SU-DHL-6 (cell line): ENCODE measurements at regions not wholly inside any gene's neighbourhood (a gene's known extent, or its start where the extent isn't known, plus 50 kb on each side); places are given as distances from the start of the nearest gene placed in this dataset.
A peak's percentile ranks its signal among the peaks of the same experiment; 100 is the strongest.

Experiments
- H2AFZ ChIP-seq: fragments of 200-600 bp; sonication (generic); 2 replicates; pipeline ENCODE4 v1.6.1; 2014; ENCODE audit warnings: low read depth, mild to moderate bottlenecking, moderate library complexity, mixed read lengths, antibody characterized with exemption, low read length; ENCODE audit not compliant: severe bottlenecking
- H3F3A ChIP-seq: fragments of 200-600 bp; shearing (Covaris generic); 2 replicates; pipeline ENCODE4 v1.6.0; 2016; ENCODE audit warnings: antibody characterized with exemption, mild to moderate bottlenecking; ENCODE audit not compliant: insufficient read depth
- H3K27ac ChIP-seq: fragments of 200-600 bp; sonication (generic); 2 replicates; pipeline ENCODE4 v1.5.1; 2016; ENCODE audit warnings: low read depth, mild to moderate bottlenecking, low read length, moderate library complexity, mixed read lengths
- H3K27me3 ChIP-seq: fragments of 200-600 bp; sonication (generic), shearing (Covaris generic); 2 replicates; pipeline ENCODE4 v1.6.0; 2014; ENCODE audit warnings: mild to moderate bottlenecking, low read length
- H3K36me3 ChIP-seq: fragments of 200-600 bp; sonication (generic); 2 replicates; pipeline ENCODE4 v1.6.1; 2014; ENCODE audit warnings: mild to moderate bottlenecking, low read length, mixed read lengths
- H3K4me2 ChIP-seq: fragments of 300-600, 200-600 bp; shearing (Covaris generic), sonication (generic); 2 replicates; pipeline ENCODE4 v1.6.0; 2014; ENCODE audit warnings: low read length, low read depth, mild to moderate bottlenecking; ENCODE audit not compliant: poor library complexity, severe bottlenecking
- H3K4me3 ChIP-seq: fragments of 200-600 bp; sonication (generic); 2 replicates; pipeline ENCODE4 v1.5.1; 2014; ENCODE audit warnings: antibody characterized with exemption, low read length, mild to moderate bottlenecking, mixed read lengths; ENCODE audit not compliant: insufficient read depth, poor library complexity, severe bottlenecking
- H3K79me2 ChIP-seq: fragments of 200-600 bp; sonication (generic); 2 replicates; pipeline ENCODE4 v1.6.1; 2014; ENCODE audit warnings: mild to moderate bottlenecking, low read length, moderate library complexity; ENCODE audit not compliant: insufficient read depth
- H3K9ac ChIP-seq: fragments of 200-600 bp; sonication (generic); 2 replicates; pipeline ENCODE4 v1.7.0; 2014; ENCODE audit warnings: mild to moderate bottlenecking, low read length
- H3K9me2 ChIP-seq: fragments of 200-600 bp; sonication (generic); replicated peaks from 2 replicates; pipeline ENCODE4 v1.6.1; 2014; ENCODE audit warnings: low read length; ENCODE audit not compliant: insufficient read depth
- H3K9me3 ChIP-seq: fragments of 200-600 bp; sonication (generic); 2 replicates; pipeline ENCODE4 v1.6.1; 2014; ENCODE audit warnings: low read length, mixed read lengths; ENCODE audit not compliant: insufficient read depth
- H4K20me1 ChIP-seq: fragments of 200-600 bp; sonication (generic); 2 replicates; pipeline ENCODE4 v1.6.1; 2014; ENCODE audit warnings: low read depth, mild to moderate bottlenecking, antibody characterized with exemption, low read length, moderate library complexity, mixed read lengths
- EZH2phosphoT487 ChIP-seq: fragments of 200-600 bp; sonication (generic), shearing (Covaris generic); conservative IDR thresholded peaks from 2 replicates; pipeline ENCODE4 v1.6.1; 2018; ENCODE audit warnings: mild to moderate bottlenecking, antibody characterized with exemption, low read length, moderate library complexity, mixed read lengths
- TF ChIP-seq, protein P1 (sequence below): fragments of 200-600 bp; sonication (generic); IDR thresholded peaks from one replicate; pipeline ENCODE4 v1.5.1; 2017; ENCODE audit warnings: antibody characterized with exemption, mild to moderate bottlenecking, low read length, moderate library complexity; ENCODE audit not compliant: insufficient read depth, poor library complexity, severe bottlenecking

DNA sequence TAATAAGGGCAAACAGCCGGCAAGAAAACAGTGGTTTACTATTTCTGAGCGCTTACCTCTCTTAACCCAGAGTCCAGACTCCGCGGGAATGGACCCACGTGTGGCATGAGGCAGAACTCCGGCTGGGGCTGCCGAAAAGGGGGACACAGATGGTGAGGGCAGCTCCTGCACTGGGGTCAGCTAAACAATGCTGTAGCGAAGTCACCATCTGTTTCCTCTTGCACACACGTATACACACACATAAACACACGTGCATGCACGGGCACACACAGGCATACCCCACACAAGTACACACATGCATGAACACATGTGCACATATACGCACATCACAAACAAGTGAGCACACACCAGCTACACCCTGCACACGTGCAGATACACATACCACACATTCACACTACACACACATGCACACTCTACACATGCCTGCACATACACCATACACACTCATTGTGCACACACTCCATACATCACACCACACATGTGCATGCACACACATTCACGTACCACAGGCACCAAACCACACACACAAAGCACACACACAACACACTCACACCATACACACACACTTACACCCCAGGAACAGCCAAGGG is 105.9 kb upstream of the ID2 start:
- TF ChIP-seq EZH2phosphoT487, result no peak
- TF ChIP-seq, protein P1, sequence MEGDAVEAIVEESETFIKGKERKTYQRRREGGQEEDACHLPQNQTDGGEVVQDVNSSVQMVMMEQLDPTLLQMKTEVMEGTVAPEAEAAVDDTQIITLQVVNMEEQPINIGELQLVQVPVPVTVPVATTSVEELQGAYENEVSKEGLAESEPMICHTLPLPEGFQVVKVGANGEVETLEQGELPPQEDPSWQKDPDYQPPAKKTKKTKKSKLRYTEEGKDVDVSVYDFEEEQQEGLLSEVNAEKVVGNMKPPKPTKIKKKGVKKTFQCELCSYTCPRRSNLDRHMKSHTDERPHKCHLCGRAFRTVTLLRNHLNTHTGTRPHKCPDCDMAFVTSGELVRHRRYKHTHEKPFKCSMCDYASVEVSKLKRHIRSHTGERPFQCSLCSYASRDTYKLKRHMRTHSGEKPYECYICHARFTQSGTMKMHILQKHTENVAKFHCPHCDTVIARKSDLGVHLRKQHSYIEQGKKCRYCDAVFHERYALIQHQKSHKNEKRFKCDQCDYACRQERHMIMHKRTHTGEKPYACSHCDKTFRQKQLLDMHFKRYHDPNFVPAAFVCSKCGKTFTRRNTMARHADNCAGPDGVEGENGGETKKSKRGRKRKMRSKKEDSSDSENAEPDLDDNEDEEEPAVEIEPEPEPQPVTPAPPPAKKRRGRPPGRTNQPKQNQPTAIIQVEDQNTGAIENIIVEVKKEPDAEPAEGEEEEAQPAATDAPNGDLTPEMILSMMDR, result no peak
- H3K4me3 ChIP-seq, result peak overlapping the region; percentile 5
- H3K27me3 ChIP-seq, result no peaks in the 10 kb centered on the region
- H3K4me2 ChIP-seq, result peak overlapping the region; percentile 74
- H4K20me1 ChIP-seq, result no peaks in the 10 kb centered on the region
- peaks cover 31% of the 10 kb centered on the region for H3F3A ChIP-seq
- peak overlapping the region; percentile 47; the same call in 1 of the 2 replicates for H3K9ac ChIP-seq
- no peaks in the 10 kb centered on the region for H3K36me3 ChIP-seq
- peak overlapping the region; percentile 88 for H3K27ac ChIP-seq
- no peaks in the 10 kb centered on the region for H3K9me3 ChIP-seq
- H2AFZ ChIP-seq, result no peak overlapping the region
- H3K9me2 ChIP-seq, result no peaks in the 10 kb centered on the region
- H3K79me2 ChIP-seq, result no peaks in the 10 kb centered on the region

DNA sequence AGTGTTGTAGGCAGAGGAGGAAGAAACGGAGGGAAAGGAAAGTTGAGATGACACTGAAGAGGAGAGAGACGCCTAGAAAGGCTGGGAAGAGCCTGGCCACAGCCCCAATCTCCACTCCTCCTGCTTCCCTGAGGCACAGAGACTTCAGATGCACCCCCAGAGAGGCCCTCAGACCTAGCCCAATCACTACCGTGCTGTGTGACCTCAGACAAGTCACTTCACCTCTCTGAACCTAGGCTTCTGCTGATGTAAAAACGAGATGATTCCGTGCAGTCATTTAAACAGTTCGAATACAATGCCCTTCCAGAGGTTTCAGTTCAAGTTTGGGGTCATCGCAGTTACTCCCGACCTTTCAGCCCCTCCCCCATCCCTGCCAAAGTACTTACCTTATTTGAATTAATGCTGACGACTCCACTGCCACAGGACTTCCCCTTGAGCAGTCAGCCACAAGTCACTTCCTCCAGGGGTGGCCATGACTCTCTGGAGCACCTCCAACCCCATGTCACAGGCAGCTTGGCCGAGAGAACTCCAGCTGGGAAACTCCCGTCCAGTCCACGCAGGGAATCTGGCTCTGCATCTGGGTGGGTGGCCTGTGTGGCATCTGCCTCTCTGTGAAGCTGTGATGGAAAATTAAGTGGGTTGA is 105.2 kb upstream of the ID2 start:
- Histone ChIP-seq H3K79me2 (no peaks in the 10 kb centered on the region), H3K9me2 (no peaks in the 10 kb centered on the region), H3K9me3 (no peaks in the 10 kb centered on the region), H4K20me1 (no peaks in the 10 kb centered on the region), H3K4me3 (peak overlapping the region; percentile 5), H3K27ac (peak overlapping the region; percentile 88), H3K9ac (peak overlapping the region; percentile 47; the same call in 1 of the 2 replicates), H3F3A (peaks cover 31% of the 10 kb centered on the region), H2AFZ (no peak overlapping the region), H3K27me3 (no peaks in the 10 kb centered on the region), H3K4me2 (peak overlapping the region; percentile 74), H3K36me3 (no peaks in the 10 kb centered on the region)
- TF ChIP-seq EZH2phosphoT487, result no peak
- TF ChIP-seq, protein P1, result no peak

DNA sequence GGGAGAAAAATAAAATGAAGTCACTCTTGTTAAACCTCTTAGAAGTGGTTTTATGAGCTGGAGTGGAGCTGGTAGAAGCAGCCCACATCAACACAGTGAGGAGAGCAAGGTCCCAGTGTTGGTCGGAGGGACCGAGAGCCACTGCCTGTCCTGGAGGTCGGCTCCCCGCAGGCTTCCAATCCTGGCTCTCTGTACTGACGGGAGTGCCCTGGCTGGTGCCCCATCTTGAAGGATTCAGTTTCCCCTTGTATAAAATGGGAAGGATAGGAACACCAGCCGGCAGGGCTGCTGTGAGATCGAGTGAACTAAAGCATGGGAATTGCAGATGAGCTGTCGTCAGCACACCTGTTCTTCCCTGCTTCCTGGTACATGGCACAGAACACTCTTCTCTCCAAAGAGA is 104.3 kb upstream of the ID2 start:
- TF ChIP-seq EZH2phosphoT487, result no peak
- TF ChIP-seq, protein P1, result no peak
- no peak overlapping the region for H3K4me3 ChIP-seq
- no peak overlapping the region for H3K9ac ChIP-seq
- no peaks in the 10 kb centered on the region for H3K9me2 ChIP-seq
- no peaks in the 10 kb centered on the region for H3K36me3 ChIP-seq
- no peaks in the 10 kb centered on the region for H4K20me1 ChIP-seq
- no peaks in the 10 kb centered on the region for H3K27me3 ChIP-seq
- peak overlapping the region; percentile 74 for H3K4me2 ChIP-seq
- peaks cover 34% of the 10 kb centered on the region for H3F3A ChIP-seq
- H3K27ac ChIP-seq, result peak overlapping the region; percentile 57
- H3K9me3 ChIP-seq, result no peaks in the 10 kb centered on the region
- no peak overlapping the region for H2AFZ ChIP-seq
- no peaks in the 10 kb centered on the region for H3K79me2 ChIP-seq
